ENCODE measurements at regions not wholly inside any gene's neighbourhood (a gene's known extent, or its start where the extent isn't known, plus 50 kb on each side); places are given as distances from the start of the nearest gene placed in this dataset.

- no peak for TF ChIP-seq MTF1 (CRISPR knock-in tag; IDR thresholded peaks at IDR 0.05; ENCODE audit: borderline replicate concordance)
- no peak for TF ChIP-seq POLR2A (conservative IDR thresholded peaks at IDR 0.05)
- TF ChIP-seq NKRF (IDR thresholded peaks at IDR 0.05; ENCODE audit: borderline replicate concordance) = no peak
Measured at GRCh38 chr11:104467404-104467803, 303.5 kb upstream of the PDGFD start.

Measured in K562 (cell line).